HEK293 (cell line): ENCODE measurements at regions not wholly inside any gene's neighbourhood (a gene's known extent, or its start where the extent isn't known, plus 50 kb on each side); places are given as distances from the start of the nearest gene placed in this dataset.

Experiments
- CTCF ChIA-PET: fragments of 350-600 bp; formaldehyde crosslinking; extraction: SDS; loops from one replicate; lab custom pipeline; 2021; ENCODE audit warnings: antibody characterized with exemption; lab: Yijun Ruan, JAX
- POLR2A ChIA-PET: fragments of 300-600 bp; formaldehyde crosslinking; extraction: SDS; loops from one replicate; lab custom pipeline; 2020; ENCODE audit warnings: antibody characterized with exemption, inconsistent platforms; lab: Yijun Ruan, JAX
- H3K27ac ChIP-seq: fragments of 200-500 bp; sonication (Bioruptor generic); 2 replicates; pipeline ENCODE4 v1.5.1; 2014; ENCODE audit warnings: low read depth, low read length, control low read depth, inconsistent platforms; ENCODE audit errors: extremely low read depth
- H3K36me3 ChIP-seq, 2 experiments: fragments of 200-500 bp in 1 of 2; sonication (Bioruptor generic) in 1 of 2; 1 replicate in 1 of 2; 2 replicates in 1 of 2; pipeline ENCODE4 v1.5.1; 2014 to 2017; ENCODE audit warnings: inconsistent platforms in 2 of 2, low read length in 2 of 2; ENCODE audit not compliant: control insufficient read depth in 2 of 2, insufficient read depth in 1 of 2
- H3K4me1 ChIP-seq: fragments of 200-500 bp; sonication (Bioruptor generic); 2 replicates; pipeline ENCODE4 v1.5.1; 2014; ENCODE audit warnings: mild to moderate bottlenecking, low read length, inconsistent platforms; ENCODE audit not compliant: control insufficient read depth, insufficient read depth
- H3K4me3 ChIP-seq: 2 replicates; pipeline ENCODE4 v1.5.1; 2011; ENCODE audit warnings: low read depth, mild to moderate bottlenecking, control low read depth, low read length, moderate library complexity
- H3K9me3 ChIP-seq: fragments of 200-500 bp; sonication (Bioruptor generic); 2 replicates; pipeline ENCODE4 v1.5.1; 2014; ENCODE audit warnings: low read depth, low read length, inconsistent platforms; ENCODE audit not compliant: control insufficient read depth, insufficient read depth
- BCL11A ChIP-seq: fragments of 450-650 bp; formaldehyde crosslinking; IDR thresholded peaks from 2 replicates; pipeline ENCODE4 v1.5.1; 2016; ENCODE audit warnings: low read depth, missing biosample characterization, missing genetic modification characterization
- BCL6B ChIP-seq: fragments of 450-650 bp; formaldehyde crosslinking; IDR thresholded peaks from 2 replicates; pipeline ENCODE4 v1.5.1; 2017; ENCODE audit warnings: missing biosample characterization, missing genetic modification characterization
- IKZF3 ChIP-seq: fragments of 450-650 bp; IDR thresholded peaks from 2 replicates; pipeline ENCODE4 v1.5.0; 2018; ENCODE audit warnings: missing biosample characterization, mild to moderate bottlenecking, missing genetic modification characterization, moderate library complexity
- KLF7 ChIP-seq: fragments of 450-650 bp; formaldehyde crosslinking; IDR thresholded peaks from 2 replicates; pipeline ENCODE4 v1.5.1; 2016; ENCODE audit warnings: missing biosample characterization, missing genetic modification characterization, borderline replicate concordance
- MEIS1 ChIP-seq: sonication (generic); formaldehyde crosslinking; IDR thresholded peaks from 2 replicates; pipeline ENCODE4 v1.8.1; 2022; ENCODE audit warnings: missing genetic modification reagents, mild to moderate bottlenecking, borderline replicate concordance
- MZF1 ChIP-seq: fragments of 450-650 bp; formaldehyde crosslinking; IDR thresholded peaks from 2 replicates; pipeline ENCODE4 v1.5.1; 2017; ENCODE audit warnings: missing biosample characterization, missing genetic modification characterization, borderline replicate concordance
- OVOL3 ChIP-seq: fragments of 450-650 bp; formaldehyde crosslinking; IDR thresholded peaks from 2 replicates; pipeline ENCODE4 v1.5.1; 2016; ENCODE audit warnings: missing biosample characterization, missing genetic modification characterization
- SP3 ChIP-seq: fragments of 450-650 bp; formaldehyde crosslinking; IDR thresholded peaks from 2 replicates; pipeline ENCODE4 v1.5.1; 2016; ENCODE audit warnings: missing biosample characterization, missing genetic modification characterization
- SP7 ChIP-seq: fragments of 450-650 bp; formaldehyde crosslinking; IDR thresholded peaks from 2 replicates; pipeline ENCODE4 v1.5.1; 2016; ENCODE audit warnings: missing biosample characterization, missing genetic modification characterization
- ZBTB1 ChIP-seq: fragments of 450-650 bp; formaldehyde crosslinking; IDR thresholded peaks from 2 replicates; pipeline ENCODE4 v1.5.1; 2016; ENCODE audit warnings: missing biosample characterization, missing genetic modification characterization
- ZFHX2 ChIP-seq: fragments of 450-650 bp; formaldehyde crosslinking; conservative IDR thresholded peaks from 2 replicates; pipeline ENCODE4 v1.5.1; 2016; ENCODE audit warnings: missing biosample characterization, missing genetic modification characterization
- ZFP69B ChIP-seq: fragments of 450-650 bp; formaldehyde crosslinking; IDR thresholded peaks from 2 replicates; pipeline ENCODE4 v1.5.1; 2016; ENCODE audit warnings: missing biosample characterization, missing genetic modification characterization
- ZNF16 ChIP-seq: fragments of 450-650 bp; formaldehyde crosslinking; IDR thresholded peaks from 2 replicates; pipeline ENCODE4 v1.5.1; 2016; ENCODE audit warnings: low read depth, missing biosample characterization, missing genetic modification characterization
- ZNF221 ChIP-seq: fragments of 450-650 bp; formaldehyde crosslinking; IDR thresholded peaks from 2 replicates; pipeline ENCODE4 v1.5.1; 2017; ENCODE audit warnings: missing biosample characterization, missing genetic modification characterization, borderline replicate concordance
- ZNF366 ChIP-seq: fragments of 450-650 bp; formaldehyde crosslinking; conservative IDR thresholded peaks from 2 replicates; pipeline ENCODE4 v1.5.1; 2016; ENCODE audit warnings: missing biosample characterization, missing genetic modification characterization
- ZNF394 ChIP-seq: fragments of 450-650 bp; formaldehyde crosslinking; IDR thresholded peaks from 2 replicates; pipeline ENCODE4 v1.5.1; 2016; ENCODE audit warnings: missing biosample characterization, missing genetic modification characterization, mild to moderate bottlenecking, moderate library complexity, borderline replicate concordance
- ZNF416 ChIP-seq: fragments of 450-650 bp; formaldehyde crosslinking; IDR thresholded peaks from 2 replicates; pipeline ENCODE4 v1.5.1; 2016; ENCODE audit warnings: missing biosample characterization, missing genetic modification characterization
- ZNF426 ChIP-seq: fragments of 450-650 bp; formaldehyde crosslinking; IDR thresholded peaks from 2 replicates; pipeline ENCODE4 v1.5.1; 2017; ENCODE audit warnings: missing biosample characterization, missing genetic modification characterization, mild to moderate bottlenecking, inconsistent platforms, moderate library complexity
- ZNF449 ChIP-seq: fragments of 450-650 bp; formaldehyde crosslinking; IDR thresholded peaks from 2 replicates; pipeline ENCODE4 v1.5.1; 2017; ENCODE audit warnings: missing biosample characterization, mild to moderate bottlenecking, missing genetic modification characterization, moderate library complexity
- ZNF530 ChIP-seq: fragments of 450-650 bp; formaldehyde crosslinking; IDR thresholded peaks from 2 replicates; pipeline ENCODE4 v1.5.1; 2016; ENCODE audit warnings: low read depth, missing biosample characterization, missing genetic modification characterization
- ZNF548 ChIP-seq: fragments of 450-650 bp; formaldehyde crosslinking; IDR thresholded peaks from 2 replicates; pipeline ENCODE4 v1.5.1; 2016; ENCODE audit warnings: missing biosample characterization, missing genetic modification characterization
- ZNF670 ChIP-seq: fragments of 450-650 bp; formaldehyde crosslinking; IDR thresholded peaks from 2 replicates; pipeline ENCODE4 v1.5.1; 2016; ENCODE audit warnings: missing biosample characterization, missing genetic modification characterization, low read depth
- ZNF785 ChIP-seq: fragments of 450-650 bp; formaldehyde crosslinking; IDR thresholded peaks from 2 replicates; pipeline ENCODE4 v1.5.1; 2016; ENCODE audit warnings: missing biosample characterization, missing genetic modification characterization
- ZNF843 ChIP-seq: fragments of 450-650 bp; formaldehyde crosslinking; IDR thresholded peaks from 2 replicates; pipeline ENCODE4 v1.5.1; 2016; ENCODE audit warnings: missing biosample characterization, missing genetic modification characterization
- ZXDB ChIP-seq: fragments of 450-650 bp; formaldehyde crosslinking; IDR thresholded peaks from 2 replicates; pipeline ENCODE4 v1.5.1; 2016; ENCODE audit warnings: missing biosample characterization, missing genetic modification characterization
- TF ChIP-seq, protein P1 (sequence below): IDR thresholded peaks from 2 replicates; pipeline ENCODE4 v1.6.1; 2011; ENCODE audit warnings: mild to moderate bottlenecking, low read depth, low read length, borderline replicate concordance
- TF ChIP-seq, protein P2 (sequence below): fragments of 450-650 bp; formaldehyde crosslinking; IDR thresholded peaks from 2 replicates; pipeline ENCODE4 v1.5.1; 2016; ENCODE audit warnings: missing biosample characterization, missing genetic modification characterization
- TF ChIP-seq, protein P3 (sequence below): sonication (generic); formaldehyde crosslinking; IDR thresholded peaks from 2 replicates; pipeline ENCODE4 v1.8.1; 2022; ENCODE audit warnings: mild to moderate bottlenecking, moderate library complexity, missing genetic modification reagents
- TF ChIP-seq, protein P4 (sequence below): fragments of 450-650 bp; formaldehyde crosslinking; IDR thresholded peaks from 2 replicates; pipeline ENCODE4; 2016; ENCODE audit warnings: missing biosample characterization, missing genetic modification characterization

GRCh38 chr7:114086914-114087652, 168.3 kb upstream of the PPP1R3A start:
- H3K9me3 ChIP-seq = no peaks in the 10 kb centered on the region
- ChIA-PET POLR2A (interaction anchor here (1.5 kb wide), 1 partner anchor 329 kb away, joined by 4 read pairs; no protein-coding TSS in a partner anchor), CTCF (interaction anchor here (0.6 to 0.7 kb wide), 2 partner anchors 1184 to 1683 kb away, joined by 3 read pairs; no protein-coding TSS in a partner anchor)
- H3K4me3 ChIP-seq = peak overlapping the region; percentile 89
- peaks cover 13% of the 10 kb centered on the region for H3K4me1 ChIP-seq
- no peaks in the 10 kb centered on the region for H3K36me3 ChIP-seq
- peak overlapping the region; percentile 98 for H3K27ac ChIP-seq
- no peak for TF ChIP-seq ZNF843
- no peak for TF ChIP-seq ZBTB1
- no peak for TF ChIP-seq ZNF670 (tag by site-specific recombination)
- no peak for TF ChIP-seq ZNF416
- TF ChIP-seq ZNF785 (tag by site-specific recombination) = no peak
- TF ChIP-seq MEIS1 (CRISPR knock-in tag) = no peak
- peak; percentile 80 for TF ChIP-seq IKZF3
- TF ChIP-seq, protein P1, sequence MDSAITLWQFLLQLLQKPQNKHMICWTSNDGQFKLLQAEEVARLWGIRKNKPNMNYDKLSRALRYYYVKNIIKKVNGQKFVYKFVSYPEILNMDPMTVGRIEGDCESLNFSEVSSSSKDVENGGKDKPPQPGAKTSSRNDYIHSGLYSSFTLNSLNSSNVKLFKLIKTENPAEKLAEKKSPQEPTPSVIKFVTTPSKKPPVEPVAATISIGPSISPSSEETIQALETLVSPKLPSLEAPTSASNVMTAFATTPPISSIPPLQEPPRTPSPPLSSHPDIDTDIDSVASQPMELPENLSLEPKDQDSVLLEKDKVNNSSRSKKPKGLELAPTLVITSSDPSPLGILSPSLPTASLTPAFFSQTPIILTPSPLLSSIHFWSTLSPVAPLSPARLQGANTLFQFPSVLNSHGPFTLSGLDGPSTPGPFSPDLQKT = no peak
- TF ChIP-seq ZFP69B (tag by site-specific recombination) = peak; percentile 12; the same call in 1 of the 2 replicates
- TF ChIP-seq, protein P2, sequence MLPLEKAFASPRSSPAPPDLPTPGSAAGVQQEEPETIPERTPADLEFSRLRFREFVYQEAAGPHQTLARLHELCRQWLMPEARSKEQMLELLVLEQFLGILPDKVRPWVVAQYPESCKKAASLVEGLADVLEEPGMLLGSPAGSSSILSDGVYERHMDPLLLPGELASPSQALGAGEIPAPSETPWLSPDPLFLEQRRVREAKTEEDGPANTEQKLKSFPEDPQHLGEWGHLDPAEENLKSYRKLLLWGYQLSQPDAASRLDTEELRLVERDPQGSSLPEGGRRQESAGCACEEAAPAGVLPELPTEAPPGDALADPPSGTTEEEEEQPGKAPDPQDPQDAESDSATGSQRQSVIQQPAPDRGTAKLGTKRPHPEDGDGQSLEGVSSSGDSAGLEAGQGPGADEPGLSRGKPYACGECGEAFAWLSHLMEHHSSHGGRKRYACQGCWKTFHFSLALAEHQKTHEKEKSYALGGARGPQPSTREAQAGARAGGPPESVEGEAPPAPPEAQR = no peak
- TF ChIP-seq ZNF449 = peak; percentile 94
- no peak for TF ChIP-seq ZNF530 (tag by site-specific recombination)
- peak; percentile 37 for TF ChIP-seq SP3
- TF ChIP-seq OVOL3 = no peak
- TF ChIP-seq ZNF426 (tag by site-specific recombination) = no peak
- TF ChIP-seq ZNF394 (tag by site-specific recombination) = 0 out of 2 replicates have a peak, but pooled peaks have one; percentile 21
- TF ChIP-seq ZNF366 = peak; percentile 33
- no peak for TF ChIP-seq BCL11A (tag by site-specific recombination)
- TF ChIP-seq MZF1 = no peak
- TF ChIP-seq, protein P3, sequence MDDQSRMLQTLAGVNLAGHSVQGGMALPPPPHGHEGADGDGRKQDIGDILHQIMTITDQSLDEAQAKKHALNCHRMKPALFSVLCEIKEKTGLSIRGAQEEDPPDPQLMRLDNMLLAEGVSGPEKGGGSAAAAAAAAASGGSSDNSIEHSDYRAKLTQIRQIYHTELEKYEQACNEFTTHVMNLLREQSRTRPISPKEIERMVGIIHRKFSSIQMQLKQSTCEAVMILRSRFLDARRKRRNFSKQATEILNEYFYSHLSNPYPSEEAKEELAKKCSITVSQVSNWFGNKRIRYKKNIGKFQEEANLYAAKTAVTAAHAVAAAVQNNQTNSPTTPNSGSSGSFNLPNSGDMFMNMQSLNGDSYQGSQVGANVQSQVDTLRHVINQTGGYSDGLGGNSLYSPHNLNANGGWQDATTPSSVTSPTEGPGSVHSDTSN = no peak
- no peak for TF ChIP-seq ZNF221
- TF ChIP-seq ZNF16 (tag by site-specific recombination) = no peak
- no peak for TF ChIP-seq ZNF548 (tag by site-specific recombination)
- TF ChIP-seq SP7 (tag by site-specific recombination) = 0 out of 2 replicates have a peak, but pooled peaks have one; percentile 7
- peak; percentile 7; the same call in 1 of the 2 replicates for TF ChIP-seq ZXDB (tag by site-specific recombination)
- TF ChIP-seq KLF7 = no peak
- TF ChIP-seq, protein P4, sequence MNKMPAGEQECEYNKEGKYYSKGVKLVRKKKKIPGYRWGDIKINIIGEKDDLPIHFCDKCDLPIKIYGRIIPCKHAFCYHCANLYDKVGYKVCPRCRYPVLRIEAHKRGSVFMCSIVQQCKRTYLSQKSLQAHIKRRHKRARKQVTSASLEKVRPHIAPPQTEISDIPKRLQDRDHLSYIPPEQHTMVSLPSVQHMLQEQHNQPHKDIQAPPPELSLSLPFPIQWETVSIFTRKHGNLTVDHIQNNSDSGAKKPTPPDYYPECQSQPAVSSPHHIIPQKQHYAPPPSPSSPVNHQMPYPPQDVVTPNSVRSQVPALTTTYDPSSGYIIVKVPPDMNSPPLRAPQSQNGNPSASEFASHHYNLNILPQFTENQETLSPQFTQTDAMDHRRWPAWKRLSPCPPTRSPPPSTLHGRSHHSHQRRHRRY = no peak
- TF ChIP-seq BCL6B (tag by site-specific recombination) = 0 out of 2 replicates have a peak, but pooled peaks have one; percentile 27
- TF ChIP-seq ZFHX2 (tag by site-specific recombination) = peak; percentile 33; the same call in 1 of the 2 replicates
